ENCODE measurements at regions not wholly inside any gene's neighbourhood (a gene's known extent, or its start where the extent isn't known, plus 50 kb on each side); places are given as distances from the start of the nearest gene placed in this dataset.
"Not testable (repeated sequence)": the region's sequence is repeated elsewhere in the genome, so short reads cannot be mapped to it uniquely, and the experiment has no call there.

DNA sequence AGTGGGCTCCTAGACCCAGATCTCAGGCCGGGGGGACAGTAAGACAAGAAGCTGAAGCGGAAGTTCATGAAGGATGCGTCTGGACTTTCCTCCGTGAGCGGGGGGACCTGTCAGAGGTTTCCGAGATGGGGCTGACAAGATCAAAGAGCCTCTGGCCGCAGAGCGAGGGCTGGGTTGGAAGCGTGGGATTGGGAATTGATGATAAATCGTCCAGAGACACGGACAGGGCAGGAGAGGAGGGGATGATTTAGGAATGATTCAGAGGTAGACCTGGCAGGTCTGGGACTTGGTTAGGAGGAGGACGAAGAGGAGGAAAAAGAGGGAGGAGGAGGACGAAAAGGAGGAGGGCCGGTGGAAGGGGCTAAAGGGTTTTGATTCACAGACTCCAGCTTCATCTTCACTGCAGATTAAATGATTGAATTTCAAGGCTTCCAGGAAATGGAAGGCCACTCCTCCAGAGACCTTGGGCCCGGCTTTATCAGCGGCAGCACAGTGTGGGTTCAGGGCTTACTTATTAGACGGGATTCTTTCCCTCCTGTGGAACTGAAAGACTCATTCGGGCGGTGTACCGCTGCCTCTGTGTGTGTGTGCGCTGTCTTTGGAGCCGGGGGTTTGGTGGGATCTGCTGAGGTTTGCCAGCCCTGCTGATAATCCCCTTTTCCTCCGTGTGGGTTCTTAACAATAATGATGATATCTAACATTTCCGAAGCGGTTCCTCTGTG lies 85.7 kb upstream of the SLC45A1 start:
- no peaks in the 10 kb centered on the region for H3K4me1 ChIP-seq (ENCODE audit: control insufficient read depth in 1 of 2, extremely low read depth in 1 of 2, insufficient read depth in 2 of 2, low read length in 2 of 2)
- H3K27me3 ChIP-seq (replicated peaks in 1 of 2; ENCODE audit: control insufficient read depth in 2 of 2, extremely low read depth in 1 of 2, insufficient read depth in 2 of 2, low read length in 1 of 2): peaks cover 0 to 25% of the 10 kb centered on the region in 2 experiments
- ChIA-PET CTCF (no interaction called here), POLR2A (no interaction called here)
- ATAC-seq (replicated peaks in 1 of 4) (no peak), DNase-seq (no peak)
- Mint-ChIP-seq H3K4me3 (no peak overlapping the region), H3K9me3 (peaks cover under 1 to 3% (median 1%) of the 10 kb centered on the region in 3 donors), H3K27ac (no peak overlapping the region), H3K27me3 (peaks cover 11 to 17% of the 10 kb centered on the region in 2 donors), H3K4me1 (no peaks in the 10 kb centered on the region), H3K36me3 (no peaks in the 10 kb centered on the region)
- no peaks in the 10 kb centered on the region for H3K36me3 ChIP-seq (ENCODE audit: control insufficient read depth in 2 of 2, extremely low read depth in 1 of 2, insufficient read depth in 1 of 2, low read length in 1 of 2)
- 65% methylated on average over 17 of the region's 25 CpGs for WGBS (ENCODE audit: insufficient coverage)
- no peak overlapping the region for H3K4me3 ChIP-seq (ENCODE audit: control insufficient read depth in 1 of 2, extremely low read depth in 1 of 2, low read length in 1 of 2)
- H3K27ac ChIP-seq (ENCODE audit: low read length): no peak overlapping the region
- H3K9me3 ChIP-seq: no peaks in the 10 kb centered on the region

DNA sequence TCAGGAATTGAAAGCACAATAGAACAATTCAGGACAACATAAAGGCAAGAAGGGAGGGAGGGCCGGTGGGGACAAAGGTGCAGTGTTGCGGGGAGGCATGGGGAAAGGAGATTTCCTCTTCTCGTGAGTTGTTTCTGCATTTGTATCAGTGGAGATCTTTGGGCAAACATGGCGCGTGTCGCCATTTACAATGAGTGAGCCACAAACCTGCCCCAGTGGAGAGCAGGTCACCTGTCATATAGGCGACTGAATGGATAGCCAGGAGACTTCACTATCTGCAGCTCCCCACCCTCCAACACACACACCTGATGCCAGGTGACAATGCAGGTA lies 87.7 kb upstream of the SLC45A1 start:
- Mint-ChIP-seq H3K27ac (no peak overlapping the region), H3K27me3 (peaks cover 15 to 26% of the 10 kb centered on the region in 2 donors)
- POLR2A ChIA-PET: no interaction called here

DNA sequence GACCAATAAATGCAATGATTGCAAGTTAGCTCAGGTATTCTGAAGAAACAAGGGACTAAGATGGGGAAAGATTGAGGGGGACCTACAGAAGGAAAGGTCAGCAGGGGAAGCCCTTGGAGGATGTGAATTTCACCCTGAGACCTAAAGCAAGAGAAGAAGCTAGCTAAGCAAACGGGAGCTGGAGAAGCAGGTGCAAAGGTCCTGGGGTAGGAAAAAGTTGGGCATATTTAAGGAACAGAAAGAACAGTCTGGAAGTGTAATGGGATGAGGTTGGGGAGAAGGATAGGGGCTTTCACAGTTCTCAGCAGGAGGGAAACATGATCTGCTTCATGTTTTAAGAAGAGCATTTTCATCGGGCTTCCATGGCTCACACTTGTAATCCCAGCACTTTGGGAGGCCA lies 89.7 kb upstream of the SLC45A1 start:
- ATAC-seq (replicated peaks in 1 of 4) (no peak), DNase-seq (no peak)
- peaks cover 0 to 9% (median 9%) of the 10 kb centered on the region in 3 donors for H3K4me1 Mint-ChIP-seq
- Histone ChIP-seq H3K9me3 (no peaks in the 10 kb centered on the region), H3K27ac (ENCODE audit: low read length) (no peak overlapping the region), H3K27me3 (replicated peaks in 1 of 2; ENCODE audit: control insufficient read depth in 2 of 2, extremely low read depth in 1 of 2, insufficient read depth in 2 of 2, low read length in 1 of 2) (peaks cover 3 to 22% of the 10 kb centered on the region in 2 experiments), H3K36me3 (ENCODE audit: control insufficient read depth in 2 of 2, extremely low read depth in 1 of 2, insufficient read depth in 1 of 2, low read length in 1 of 2) (no peaks in the 10 kb centered on the region), H3K4me1 (ENCODE audit: control insufficient read depth in 1 of 2, extremely low read depth in 1 of 2, insufficient read depth in 2 of 2, low read length in 2 of 2) (no peaks in the 10 kb centered on the region), H3K4me3 (ENCODE audit: control insufficient read depth in 1 of 2, extremely low read depth in 1 of 2, low read length in 1 of 2) (no peak overlapping the region)
- H3K9me3 Mint-ChIP-seq: peaks cover 3 to 4% (median 4%) of the 10 kb centered on the region in 3 donors
- 93% methylated on average over 1 of the region's 2 CpGs for WGBS (ENCODE audit: insufficient coverage)
- no peak overlapping the region for H3K27ac Mint-ChIP-seq
- ChIA-PET CTCF (no interaction called here), POLR2A (interaction anchor here in 1 of 2 donors (0.5 kb wide), 1 partner anchor 49 kb away, joined by 7 read pairs; no protein-coding TSS in a partner anchor)
- H3K4me3 Mint-ChIP-seq: no peak overlapping the region
- peaks cover 19 to 36% of the 10 kb centered on the region in 2 donors for H3K27me3 Mint-ChIP-seq
- H3K36me3 Mint-ChIP-seq: no peaks in the 10 kb centered on the region

More for the DNA sequence above, 87.7 kb upstream of the SLC45A1 start:
- peaks cover 0 to 25% of the 10 kb centered on the region in 2 experiments for H3K27me3 ChIP-seq (replicated peaks in 1 of 2; ENCODE audit: control insufficient read depth in 2 of 2, extremely low read depth in 1 of 2, insufficient read depth in 2 of 2, low read length in 1 of 2)
- no peak overlapping the region for H3K27ac ChIP-seq (ENCODE audit: low read length)
- Mint-ChIP-seq H3K36me3 (no peaks in the 10 kb centered on the region), H3K4me1 (peaks cover 0 to under 1% (median under 1%) of the 10 kb centered on the region in 3 donors), H3K4me3 (no peak overlapping the region), H3K9me3 (peaks cover 3 to 4% (median 4%) of the 10 kb centered on the region in 3 donors)
- no peaks in the 10 kb centered on the region for H3K9me3 ChIP-seq
- H3K4me1 ChIP-seq (ENCODE audit: control insufficient read depth in 1 of 2, extremely low read depth in 1 of 2, insufficient read depth in 2 of 2, low read length in 2 of 2): no peaks in the 10 kb centered on the region
- H3K4me3 ChIP-seq (ENCODE audit: control insufficient read depth in 1 of 2, extremely low read depth in 1 of 2, low read length in 1 of 2): no peak overlapping the region
- CTCF ChIA-PET: no interaction called here
- DNase-seq: no peak
- 78% methylated on average over 7 of the region's 7 CpGs for WGBS (ENCODE audit: insufficient coverage)
- no peaks in the 10 kb centered on the region for H3K36me3 ChIP-seq (ENCODE audit: control insufficient read depth in 2 of 2, extremely low read depth in 1 of 2, insufficient read depth in 1 of 2, low read length in 1 of 2)
- ATAC-seq (replicated peaks in 1 of 4): no peak

DNA sequence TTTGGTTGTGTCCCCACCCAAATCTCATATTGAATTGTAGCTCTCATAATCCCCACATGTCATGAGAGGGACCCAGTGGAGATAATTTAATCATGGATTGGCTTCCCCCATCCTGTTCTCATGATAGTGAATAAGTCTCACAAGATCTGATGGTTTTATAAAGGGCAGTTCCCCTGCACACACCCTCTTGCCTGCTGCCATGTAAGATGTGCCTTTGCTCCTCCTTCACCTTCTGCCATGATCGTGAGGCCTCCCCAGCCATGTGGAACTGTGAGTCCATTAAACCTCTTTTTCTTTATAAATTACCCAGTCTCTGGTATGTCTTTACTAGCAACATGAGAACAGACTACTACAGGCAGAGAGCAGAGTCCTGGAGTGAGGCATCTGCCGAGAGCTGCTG lies 90.2 kb upstream of the SLC45A1 start:
- H3K4me1 Mint-ChIP-seq; H3K27ac Mint-ChIP-seq; H3K27ac ChIP-seq (ENCODE audit: low read length); H3K4me3 Mint-ChIP-seq; H3K4me3 ChIP-seq (ENCODE audit: control insufficient read depth in 1 of 2, extremely low read depth in 1 of 2, low read length in 1 of 2); H3K9me3 ChIP-seq; ATAC-seq (replicated peaks in 1 of 4); H3K36me3 ChIP-seq (ENCODE audit: control insufficient read depth in 2 of 2, extremely low read depth in 1 of 2, insufficient read depth in 1 of 2, low read length in 1 of 2); POLR2A ChIA-PET; H3K36me3 Mint-ChIP-seq; DNase-seq; H3K9me3 Mint-ChIP-seq; H3K4me1 ChIP-seq (ENCODE audit: control insufficient read depth in 1 of 2, extremely low read depth in 1 of 2, insufficient read depth in 2 of 2, low read length in 2 of 2); CTCF ChIA-PET: not testable (repeated sequence)
- peaks cover 3 to 23% of the 10 kb centered on the region in 2 experiments for H3K27me3 ChIP-seq (replicated peaks in 1 of 2; ENCODE audit: control insufficient read depth in 2 of 2, extremely low read depth in 1 of 2, insufficient read depth in 2 of 2, low read length in 1 of 2)
- WGBS (ENCODE audit: insufficient coverage): no CpG with 5 or more reads among the region's 2 CpGs
- peaks cover 21 to 36% of the 10 kb centered on the region in 2 donors for H3K27me3 Mint-ChIP-seq

DNA sequence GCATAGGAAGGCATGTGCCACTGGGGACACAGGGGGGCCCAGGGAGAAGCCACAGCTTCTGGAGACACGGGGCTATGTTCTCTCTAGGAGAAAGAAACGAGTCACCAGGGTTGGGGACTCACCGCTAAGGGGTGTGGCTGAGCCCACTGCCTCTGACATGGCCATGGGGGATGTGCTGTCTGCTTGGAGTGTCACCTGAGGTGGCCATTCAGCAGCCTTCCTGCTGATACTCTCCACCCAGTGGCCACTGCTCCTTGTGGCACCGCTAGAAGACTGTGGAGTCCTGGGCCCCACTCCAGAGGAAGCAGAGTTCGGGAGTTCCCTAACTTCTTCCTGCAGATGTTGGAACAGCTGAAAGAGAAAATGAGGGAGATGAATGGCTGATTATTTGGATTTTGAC lies 91.2 kb upstream of the SLC45A1 start:
- no peaks in the 10 kb centered on the region for H3K36me3 ChIP-seq (ENCODE audit: control insufficient read depth in 2 of 2, extremely low read depth in 1 of 2, insufficient read depth in 1 of 2, low read length in 1 of 2)
- H3K9me3 Mint-ChIP-seq: peaks cover 3 to 4% (median 4%) of the 10 kb centered on the region in 3 donors
- CTCF ChIA-PET: no interaction called here
- POLR2A ChIA-PET: no interaction called here
- no peaks in the 10 kb centered on the region for H3K36me3 Mint-ChIP-seq
- H3K4me3 Mint-ChIP-seq: no peak overlapping the region
- ATAC-seq (replicated peaks in 1 of 4) (no peak), DNase-seq (no peak)
- no peaks in the 10 kb centered on the region for H3K4me1 ChIP-seq (ENCODE audit: control insufficient read depth in 1 of 2, extremely low read depth in 1 of 2, insufficient read depth in 2 of 2, low read length in 2 of 2)
- peaks cover 0 to 9% (median 9%) of the 10 kb centered on the region in 3 donors for H3K4me1 Mint-ChIP-seq
- no CpG with 5 or more reads among the region's 5 CpGs for WGBS (ENCODE audit: insufficient coverage)
- H3K27me3 Mint-ChIP-seq: peaks cover 24 to 33% of the 10 kb centered on the region in 2 donors
- H3K9me3 ChIP-seq: no peaks in the 10 kb centered on the region
- H3K27ac ChIP-seq (ENCODE audit: low read length): no peak overlapping the region
- H3K27ac Mint-ChIP-seq: no peak overlapping the region
- peaks cover 3 to 24% of the 10 kb centered on the region in 2 experiments for H3K27me3 ChIP-seq (replicated peaks in 1 of 2; ENCODE audit: control insufficient read depth in 2 of 2, extremely low read depth in 1 of 2, insufficient read depth in 2 of 2, low read length in 1 of 2)
- H3K4me3 ChIP-seq (ENCODE audit: control insufficient read depth in 1 of 2, extremely low read depth in 1 of 2, low read length in 1 of 2): no peak overlapping the region

DNA sequence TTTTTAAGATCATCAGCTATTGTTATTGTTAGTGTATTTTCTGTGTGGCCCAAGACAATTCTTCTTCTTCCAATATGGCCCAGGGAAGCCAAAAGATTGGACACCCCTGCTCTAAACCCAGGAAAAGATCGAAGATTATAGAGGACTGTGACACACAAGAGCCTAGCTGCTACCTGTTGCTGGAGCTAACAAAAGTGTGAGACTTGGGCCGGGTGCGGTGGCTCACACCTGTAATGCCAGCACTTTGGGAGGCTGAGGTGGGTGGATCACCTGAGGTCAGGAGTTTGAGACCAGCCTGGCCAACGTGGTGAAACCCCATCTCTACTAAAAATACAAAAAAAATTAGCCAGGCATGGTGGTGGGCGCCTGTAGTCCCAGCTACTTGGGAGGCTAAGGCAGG lies 91.9 kb upstream of the SLC45A1 start:
- H3K9me3 Mint-ChIP-seq; DNase-seq; H3K36me3 ChIP-seq (ENCODE audit: control insufficient read depth in 2 of 2, extremely low read depth in 1 of 2, insufficient read depth in 1 of 2, low read length in 1 of 2); H3K4me3 Mint-ChIP-seq; H3K27ac Mint-ChIP-seq; ATAC-seq (replicated peaks in 1 of 4); H3K4me3 ChIP-seq (ENCODE audit: control insufficient read depth in 1 of 2, extremely low read depth in 1 of 2, low read length in 1 of 2); H3K27ac ChIP-seq (ENCODE audit: low read length); H3K9me3 ChIP-seq; H3K4me1 Mint-ChIP-seq; CTCF ChIA-PET; H3K4me1 ChIP-seq (ENCODE audit: control insufficient read depth in 1 of 2, extremely low read depth in 1 of 2, insufficient read depth in 2 of 2, low read length in 2 of 2); H3K36me3 Mint-ChIP-seq: not testable (repeated sequence)
- POLR2A ChIA-PET: interaction anchor here in 1 of 2 donors (0.5 kb wide), 1 partner anchor 1702 kb away, joined by 3 read pairs; no protein-coding TSS in a partner anchor
- H3K27me3 Mint-ChIP-seq: peaks cover 24 to 32% of the 10 kb centered on the region in 2 donors
- H3K27me3 ChIP-seq (replicated peaks in 1 of 2; ENCODE audit: control insufficient read depth in 2 of 2, extremely low read depth in 1 of 2, insufficient read depth in 2 of 2, low read length in 1 of 2): peaks cover 3 to 28% of the 10 kb centered on the region in 2 experiments
- WGBS (ENCODE audit: insufficient coverage): 80% methylated on average over 1 of the region's 5 CpGs
